Activated CD4-positive, alpha-beta memory T cell treated with anti-CD3 and anti-CD28 coated beads for 36 hours (primary cell): ENCODE measurements at regions not wholly inside any gene's neighbourhood (a gene's known extent, or its start where the extent isn't known, plus 50 kb on each side); places are given as distances from the start of the nearest gene placed in this dataset.
"Not testable (repeated sequence)": the region's sequence is repeated elsewhere in the genome, so short reads cannot be mapped to it uniquely, and the experiment has no call there.

Experiments used
- CTCF ChIA-PET: fragments of 350-600 bp; sonication (Branson Sonifier 250); formaldehyde crosslinking; loops from one replicate; lab custom pipeline; 2021; ENCODE audit warnings: antibody characterized with exemption, inconsistent platforms; lab: Charles Lee
- POLR2A ChIA-PET: fragments of 350-600 bp; sonication (Branson Sonifier 250); formaldehyde crosslinking; loops from one replicate; lab custom pipeline; 2021; ENCODE audit warnings: antibody characterized with exemption; lab: Charles Lee
- DNase-seq: peaks from one replicate; pipeline ENCODE4 v3.0.0-alpha.2; 2020
- H3K27ac Mint-ChIP-seq: one replicate; pipeline ENCODE4 v1.8.0; 2021; ENCODE audit warnings: mixed read lengths
- H3K27me3 Mint-ChIP-seq: one replicate; pipeline ENCODE4 v1.8.0; 2021; ENCODE audit warnings: mixed read lengths
- H3K36me3 Mint-ChIP-seq: one replicate; pipeline ENCODE4 v1.8.0; 2021; ENCODE audit warnings: mixed read lengths
- H3K4me1 Mint-ChIP-seq: one replicate; pipeline ENCODE4 v1.8.0; 2021; ENCODE audit warnings: low read depth, mixed read lengths
- H3K4me3 Mint-ChIP-seq: one replicate; pipeline ENCODE4 v1.8.0; 2021; ENCODE audit warnings: mild to moderate bottlenecking, mixed read lengths
- H3K9me3 Mint-ChIP-seq: one replicate; pipeline ENCODE4 v1.8.0; 2021; ENCODE audit warnings: mixed read lengths
- intact Hi-C: fragments of 100-400 bp; cut with micrococcal nuclease; formaldehyde crosslinking; loops from one replicate; pipeline ENCODE4 v1.15.1; 2023

DNA sequence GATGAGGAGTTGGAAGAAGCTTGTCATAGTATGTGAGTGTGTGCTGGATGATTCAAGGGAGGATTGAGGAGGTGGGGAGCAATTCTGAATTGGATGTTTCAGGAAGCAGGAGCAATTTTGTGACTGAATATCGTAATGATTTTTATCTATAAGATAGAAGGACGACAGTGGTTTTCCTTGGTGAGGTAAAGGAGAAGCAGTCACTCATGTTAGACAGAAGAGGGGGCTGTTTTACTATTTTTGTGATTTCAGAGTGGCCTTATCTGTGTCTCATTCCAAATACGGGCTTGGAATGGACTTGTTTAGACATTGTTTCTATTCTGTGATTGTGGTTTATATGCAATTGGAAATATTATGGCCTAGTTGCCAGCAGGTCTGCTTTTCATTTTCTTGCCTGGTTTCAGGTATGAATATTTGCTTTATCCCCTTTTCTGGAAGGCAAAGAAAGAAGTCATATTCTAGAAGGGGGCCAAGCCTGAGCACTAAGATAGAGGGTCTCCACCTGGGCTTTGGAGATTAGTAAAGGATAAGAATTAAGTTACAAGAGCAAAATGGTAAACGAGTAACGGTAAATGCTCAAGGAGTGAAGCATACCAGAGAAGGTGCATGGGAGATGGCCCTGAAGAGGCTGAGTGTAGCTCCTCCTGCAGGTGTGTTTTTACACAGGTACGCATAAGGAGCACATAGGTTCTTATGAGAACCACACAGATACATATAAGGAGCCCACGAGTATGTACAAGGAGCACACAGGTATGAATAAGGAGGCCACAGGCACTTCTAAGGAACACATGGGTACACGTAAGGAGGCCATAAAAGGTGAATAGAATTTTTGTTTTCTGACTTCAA, 124.6 kb upstream of the KCNAB1 start:
- no peak overlapping the region for H3K27ac Mint-ChIP-seq
- ChIA-PET POLR2A (no interaction called here), CTCF (no interaction called here)
- no peak overlapping the region for H3K4me3 Mint-ChIP-seq
- no peaks in the 10 kb centered on the region for H3K4me1 Mint-ChIP-seq
- H3K27me3 Mint-ChIP-seq, result peaks cover 7% of the 10 kb centered on the region
- no peak for DNase-seq
- H3K9me3 Mint-ChIP-seq, result peaks cover 9% of the 10 kb centered on the region
- H3K36me3 Mint-ChIP-seq, result no peaks in the 10 kb centered on the region
- intact Hi-C loops, result no loop called here

DNA sequence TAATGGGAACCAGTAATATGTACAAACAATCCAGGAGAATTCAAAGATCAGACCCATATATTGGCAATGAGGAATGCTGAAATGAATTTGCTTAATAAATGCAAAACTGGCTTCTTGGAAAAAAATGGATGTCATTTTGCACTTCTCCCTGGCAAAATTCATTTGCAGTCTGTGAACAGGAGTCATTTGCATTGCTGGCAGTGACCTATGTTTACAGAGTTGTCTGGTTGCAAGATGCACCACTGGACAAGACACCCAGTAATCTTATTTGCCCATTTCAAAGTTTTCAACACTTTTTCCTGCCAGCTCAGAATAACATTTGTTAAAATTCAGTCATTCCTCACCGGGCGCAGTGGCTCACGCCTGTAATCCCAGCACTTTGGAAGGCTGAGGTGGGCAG, 123.5 kb upstream of the KCNAB1 start:
- ChIA-PET POLR2A (no interaction called here), CTCF (no interaction called here)

DNA sequence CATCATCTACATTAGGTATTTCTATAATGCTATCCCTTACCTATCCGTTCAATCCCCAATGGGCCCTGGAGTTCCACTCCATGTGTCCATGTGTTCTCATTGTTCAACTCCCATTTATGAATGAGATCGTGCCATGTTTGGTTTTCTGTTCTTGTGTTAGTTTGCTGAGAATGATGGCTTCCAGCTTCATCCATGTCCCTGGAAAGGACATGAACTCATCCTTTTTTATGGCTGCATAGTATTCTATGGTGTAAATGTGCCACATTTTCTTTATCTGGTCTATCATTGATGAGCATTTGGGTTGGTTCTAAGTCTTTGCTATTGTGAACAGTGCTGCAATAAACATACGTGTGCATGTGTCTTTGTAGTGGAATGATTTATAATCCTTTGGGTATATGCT, 122.2 kb upstream of the KCNAB1 start:
- H3K36me3 Mint-ChIP-seq, H3K4me3 Mint-ChIP-seq, POLR2A ChIA-PET, CTCF ChIA-PET, H3K27ac Mint-ChIP-seq, H3K4me1 Mint-ChIP-seq, intact Hi-C loops, DNase-seq, H3K9me3 Mint-ChIP-seq: not testable (repeated sequence)
- peaks cover 10% of the 10 kb centered on the region for H3K27me3 Mint-ChIP-seq

More for the DNA sequence above, 123.5 kb upstream of the KCNAB1 start:
- Mint-ChIP-seq H3K27ac (no peak overlapping the region), H3K36me3 (no peaks in the 10 kb centered on the region), H3K4me3 (no peak overlapping the region), H3K4me1 (no peaks in the 10 kb centered on the region), H3K9me3 (peaks cover 9% of the 10 kb centered on the region), H3K27me3 (peaks cover 10% of the 10 kb centered on the region)
- DNase-seq, result no peak
- intact Hi-C loops, result no loop called here

GRCh38 chr3:156005736-156006135, 114.6 kb upstream of the KCNAB1 start:
- no peaks in the 10 kb centered on the region for H3K4me1 Mint-ChIP-seq
- CTCF ChIA-PET, result no interaction called here
- H3K36me3 Mint-ChIP-seq, result no peaks in the 10 kb centered on the region
- POLR2A ChIA-PET, result no interaction called here
- H3K27me3 Mint-ChIP-seq, result peaks cover 12% of the 10 kb centered on the region
- H3K9me3 Mint-ChIP-seq, result no peaks in the 10 kb centered on the region
- intact Hi-C loops, result no loop called here
- H3K4me3 Mint-ChIP-seq, result no peak overlapping the region
- DNase-seq, result no peak
- H3K27ac Mint-ChIP-seq, result no peak overlapping the region

- DNase-seq, result no peak
- intact Hi-C loops, result no loop called here
- H3K27ac Mint-ChIP-seq, result no peak overlapping the region
- H3K9me3 Mint-ChIP-seq, result no peaks in the 10 kb centered on the region
- no peak overlapping the region for H3K4me3 Mint-ChIP-seq
- ChIA-PET POLR2A (no interaction called here), CTCF (interaction anchor here (1.1 kb wide), 1 partner anchor 205 kb away, joined by 5 read pairs; the partner anchor contains the start of gene C3orf33)
- peaks cover 14% of the 10 kb centered on the region for H3K27me3 Mint-ChIP-seq
- H3K36me3 Mint-ChIP-seq, result no peaks in the 10 kb centered on the region
- H3K4me1 Mint-ChIP-seq, result no peaks in the 10 kb centered on the region
Measured at GRCh38 chr3:156010829-156011228, 109.5 kb upstream of the KCNAB1 start.

DNA sequence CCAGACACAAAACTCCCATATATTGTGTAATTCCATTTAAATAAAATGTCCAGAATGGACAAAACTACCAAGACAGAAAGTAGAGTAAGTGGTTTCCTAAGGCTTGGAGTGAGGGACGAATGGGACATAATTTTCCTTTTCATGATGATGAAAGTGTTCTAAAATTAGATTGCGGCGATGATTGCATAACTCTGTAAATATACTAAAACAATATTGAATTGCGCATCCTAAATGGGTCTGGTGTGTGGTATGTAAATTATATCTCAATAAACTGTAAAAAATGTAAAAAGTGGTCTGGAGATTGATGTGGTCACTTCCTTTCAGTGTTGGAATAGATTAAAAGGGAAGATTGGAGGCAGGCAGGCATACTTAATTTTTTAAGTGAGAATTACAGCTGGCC, 105.9 kb upstream of the KCNAB1 start:
- Mint-ChIP-seq H3K4me1 (no peaks in the 10 kb centered on the region), H3K36me3 (no peaks in the 10 kb centered on the region), H3K4me3 (no peak overlapping the region), H3K27ac (no peak overlapping the region), H3K27me3 (peaks cover 8% of the 10 kb centered on the region), H3K9me3 (no peaks in the 10 kb centered on the region)
- intact Hi-C loops, result no loop called here
- ChIA-PET POLR2A (no interaction called here), CTCF (no interaction called here)
- DNase-seq, result no peak

- CTCF ChIA-PET, result no interaction called here
- H3K27me3 Mint-ChIP-seq, result peaks cover 6% of the 10 kb centered on the region
- intact Hi-C loops, result no loop called here
- no peak overlapping the region for H3K27ac Mint-ChIP-seq
- POLR2A ChIA-PET, result no interaction called here
- H3K4me1 Mint-ChIP-seq, result no peaks in the 10 kb centered on the region
- H3K9me3 Mint-ChIP-seq, result no peaks in the 10 kb centered on the region
- no peak for DNase-seq
- no peaks in the 10 kb centered on the region for H3K36me3 Mint-ChIP-seq
- H3K4me3 Mint-ChIP-seq, result no peak overlapping the region
Measured at GRCh38 chr3:156016902-156017301, 103.5 kb upstream of the KCNAB1 start.

DNA sequence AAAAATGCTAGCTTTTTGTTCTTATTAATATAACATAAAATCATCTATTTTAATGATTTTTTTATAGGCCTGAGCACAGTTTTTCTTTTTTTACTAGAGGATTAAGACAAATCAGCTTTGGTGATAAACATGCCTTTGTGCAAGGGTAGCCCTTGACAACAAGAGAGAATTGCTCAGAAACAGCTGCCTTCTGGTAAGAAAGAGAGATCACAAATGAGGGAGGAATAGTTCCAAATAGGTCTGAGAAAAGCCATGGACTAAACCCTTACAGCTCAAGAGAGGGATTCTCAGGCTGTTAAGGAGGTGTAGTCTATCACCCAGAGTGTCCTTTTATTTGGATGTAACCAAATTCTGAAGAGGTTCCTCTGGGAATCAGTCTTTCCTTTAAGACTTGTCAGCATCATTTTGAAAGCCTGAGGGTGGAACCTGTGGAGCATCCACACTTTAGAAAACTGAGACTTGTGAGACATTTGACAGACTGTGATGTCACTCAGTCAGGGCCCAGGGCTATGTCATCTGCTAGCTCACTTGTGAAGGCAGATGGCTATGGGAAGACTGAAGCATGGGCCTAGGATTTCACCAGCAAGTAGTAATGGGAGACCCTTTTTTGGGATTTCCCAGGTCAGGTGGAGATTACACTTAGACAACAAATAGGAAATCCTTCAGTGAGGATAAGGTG, 102.9 kb upstream of the KCNAB1 start:
- Mint-ChIP-seq H3K27me3 (peaks cover 2% of the 10 kb centered on the region), H3K27ac (no peak overlapping the region), H3K9me3 (no peaks in the 10 kb centered on the region), H3K4me1 (no peaks in the 10 kb centered on the region), H3K4me3 (no peak overlapping the region), H3K36me3 (no peaks in the 10 kb centered on the region)
- DNase-seq, result no peak
- CTCF ChIA-PET, result no interaction called here
- intact Hi-C loops, result no loop called here
- POLR2A ChIA-PET, result no interaction called here

DNA sequence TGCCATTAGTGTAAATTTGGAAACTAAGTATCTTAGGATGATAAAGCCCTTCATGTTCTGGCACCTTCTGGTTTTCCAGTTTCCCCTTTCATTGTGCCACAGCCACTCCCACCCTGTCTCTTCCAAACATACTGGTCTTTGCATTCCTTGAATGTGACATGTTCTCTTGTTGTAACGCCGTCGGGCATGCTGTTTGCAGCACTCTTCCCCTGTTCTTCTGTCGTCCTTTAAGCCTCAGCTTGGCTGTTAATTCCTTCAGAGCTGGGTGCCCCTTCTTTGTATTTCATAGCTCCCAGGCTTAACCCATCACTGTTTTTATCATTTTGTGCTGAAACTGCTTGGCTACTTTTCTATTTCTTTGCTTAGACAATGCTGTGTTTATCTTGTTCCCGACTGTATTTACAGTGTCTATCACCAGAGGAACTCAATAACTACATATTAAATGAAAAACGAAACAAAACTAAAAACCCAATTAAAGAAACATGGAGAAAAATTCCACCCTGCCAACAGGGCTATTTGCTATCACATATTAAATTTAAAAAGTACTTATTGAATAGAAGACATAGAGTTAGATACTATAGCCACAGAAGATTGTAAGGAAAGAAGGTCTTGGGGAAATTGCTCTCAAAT, 95.4 kb upstream of the KCNAB1 start:
- Mint-ChIP-seq H3K9me3 (no peaks in the 10 kb centered on the region), H3K27ac (no peak overlapping the region), H3K36me3 (no peaks in the 10 kb centered on the region), H3K27me3 (peaks cover 4% of the 10 kb centered on the region), H3K4me1 (no peaks in the 10 kb centered on the region), H3K4me3 (no peak overlapping the region)
- CTCF ChIA-PET, result no interaction called here
- intact Hi-C loops, result no loop called here
- DNase-seq, result no peak
- POLR2A ChIA-PET, result no interaction called here

GRCh38 chr3:156029208-156029607, 91.2 kb upstream of the KCNAB1 start:
- Mint-ChIP-seq H3K4me3 (no peak overlapping the region), H3K27ac (no peak overlapping the region), H3K27me3 (peaks cover 4% of the 10 kb centered on the region), H3K9me3 (no peaks in the 10 kb centered on the region), H3K36me3 (no peaks in the 10 kb centered on the region), H3K4me1 (no peaks in the 10 kb centered on the region)
- no peak for DNase-seq
- intact Hi-C loops, result no loop called here
- ChIA-PET POLR2A (no interaction called here), CTCF (no interaction called here)

GRCh38 chr3:156030723-156031122, 89.7 kb upstream of the KCNAB1 start:
- H3K27ac Mint-ChIP-seq, result no peak overlapping the region
- H3K36me3 Mint-ChIP-seq, result no peaks in the 10 kb centered on the region
- no peak overlapping the region for H3K4me3 Mint-ChIP-seq
- H3K27me3 Mint-ChIP-seq, result peaks cover 4% of the 10 kb centered on the region
- no peaks in the 10 kb centered on the region for H3K4me1 Mint-ChIP-seq
- intact Hi-C loops, result no loop called here
- ChIA-PET CTCF (no interaction called here), POLR2A (no interaction called here)
- H3K9me3 Mint-ChIP-seq, result no peaks in the 10 kb centered on the region
- DNase-seq, result no peak

GRCh38 chr3:156033428-156033827, 87.0 kb upstream of the KCNAB1 start:
- POLR2A ChIA-PET, result no interaction called here
- intact Hi-C loops, result no loop called here
- no peak overlapping the region for H3K27ac Mint-ChIP-seq
- no peaks in the 10 kb centered on the region for H3K27me3 Mint-ChIP-seq
- no peaks in the 10 kb centered on the region for H3K4me1 Mint-ChIP-seq
- no peak for DNase-seq
- H3K36me3 Mint-ChIP-seq, result no peaks in the 10 kb centered on the region
- CTCF ChIA-PET, result interaction anchor here (0.7 kb wide), 1 partner anchor 194 kb away, joined by 3 read pairs; no protein-coding TSS in a partner anchor
- no peak overlapping the region for H3K4me3 Mint-ChIP-seq
- H3K9me3 Mint-ChIP-seq, result no peaks in the 10 kb centered on the region
